T-helper 17 cell (primary cell): ENCODE measurements at regions not wholly inside any gene's neighbourhood (a gene's known extent, or its start where the extent isn't known, plus 50 kb on each side); places are given as distances from the start of the nearest gene placed in this dataset.

Experiments
- ATAC-seq: fragments of 150-1000 bp; cut with Tn5 transposase; 2 replicates; pipeline ENCODE4 v1.10.0; 2021; ENCODE audit warnings: mild to moderate bottlenecking, moderate library complexity
- DNase-seq, 3 donors: peaks; one replicate each; pipeline versions ENCODE4 v3.0.0 to v3.0.0-alpha.2; 2020 to 2021
- H3K9me3 ChIP-seq: one replicate; pipeline ENCODE4 v1.7.0; 2013; ENCODE audit warnings: low read length, mild to moderate bottlenecking; ENCODE audit not compliant: control insufficient read depth, poor library complexity, severe bottlenecking
- H3K27ac Mint-ChIP-seq: one replicate; pipeline ENCODE4 v1.8.0; 2022; ENCODE audit warnings: mild to moderate bottlenecking, moderate library complexity, mixed read lengths
- H3K27me3 Mint-ChIP-seq: one replicate; pipeline ENCODE4 v1.8.0; 2022; ENCODE audit warnings: mixed read lengths
- H3K36me3 Mint-ChIP-seq: one replicate; pipeline ENCODE4 v1.8.0; 2022; ENCODE audit warnings: low read depth, mixed read lengths
- H3K4me1 Mint-ChIP-seq: one replicate; pipeline ENCODE4 v1.8.0; 2022; ENCODE audit warnings: mild to moderate bottlenecking, mixed read lengths
- H3K4me3 Mint-ChIP-seq: one replicate; pipeline ENCODE4 v1.8.0; 2022; ENCODE audit warnings: mild to moderate bottlenecking, moderate library complexity, mixed read lengths

- H3K4me3 Mint-ChIP-seq, result no peak overlapping the region
Measured at GRCh38 chr2:19519045-19519444, 160.6 kb upstream of the OSR1 start.

GRCh38 chr2:19507137-19507536, 148.7 kb upstream of the OSR1 start:
- Mint-ChIP-seq H3K36me3 (no peaks in the 10 kb centered on the region), H3K4me3 (no peak overlapping the region), H3K27me3 (peaks cover 40% of the 10 kb centered on the region), H3K27ac (no peak overlapping the region), H3K4me1 (no peaks in the 10 kb centered on the region)
- ATAC-seq, result no peak
- no peak for DNase-seq
- no peaks in the 10 kb centered on the region for H3K9me3 ChIP-seq

More at GRCh38 chr2:19519045-19519444, 160.6 kb upstream of the OSR1 start:
- ATAC-seq, result no peak
- Mint-ChIP-seq H3K27me3 (peaks cover 30% of the 10 kb centered on the region), H3K4me1 (no peaks in the 10 kb centered on the region), H3K36me3 (no peaks in the 10 kb centered on the region), H3K27ac (no peak overlapping the region)
- H3K9me3 ChIP-seq, result no peaks in the 10 kb centered on the region
- no peak for DNase-seq

GRCh38 chr2:19505199-19506136, 147.0 kb upstream of the OSR1 start:
- no peak overlapping the region for H3K4me3 Mint-ChIP-seq
- peaks cover 38% of the 10 kb centered on the region for H3K27me3 Mint-ChIP-seq
- DNase-seq, result no peak
- no peak overlapping the region for H3K27ac Mint-ChIP-seq
- no peaks in the 10 kb centered on the region for H3K4me1 Mint-ChIP-seq
- H3K9me3 ChIP-seq, result no peaks in the 10 kb centered on the region
- ATAC-seq, result no peak
- no peaks in the 10 kb centered on the region for H3K36me3 Mint-ChIP-seq

- Mint-ChIP-seq H3K27ac (no peak overlapping the region), H3K36me3 (no peaks in the 10 kb centered on the region), H3K27me3 (peaks cover 37% of the 10 kb centered on the region), H3K4me3 (no peak overlapping the region), H3K4me1 (no peaks in the 10 kb centered on the region)
- H3K9me3 ChIP-seq, result no peaks in the 10 kb centered on the region
- DNase-seq (no peak), ATAC-seq (no peak)
Measured at GRCh38 chr2:19504400-19505198, 146.2 kb upstream of the OSR1 start.

- Mint-ChIP-seq H3K27ac (no peak overlapping the region), H3K4me1 (no peaks in the 10 kb centered on the region)
Measured at GRCh38 chr2:19503915-19504314, 145.5 kb upstream of the OSR1 start.

GRCh38 chr2:19503406-19503805, 145.0 kb upstream of the OSR1 start:
- DNase-seq (no peak), ATAC-seq (no peak)
- no peaks in the 10 kb centered on the region for H3K4me1 Mint-ChIP-seq
- no peak overlapping the region for H3K27ac Mint-ChIP-seq
- H3K36me3 Mint-ChIP-seq, result no peaks in the 10 kb centered on the region
- H3K4me3 Mint-ChIP-seq, result no peak overlapping the region
- H3K9me3 ChIP-seq, result no peaks in the 10 kb centered on the region
- peaks cover 31% of the 10 kb centered on the region for H3K27me3 Mint-ChIP-seq

More at GRCh38 chr2:19503915-19504314, 145.5 kb upstream of the OSR1 start:
- no peak for ATAC-seq
- H3K9me3 ChIP-seq, result no peaks in the 10 kb centered on the region
- Mint-ChIP-seq H3K36me3 (no peaks in the 10 kb centered on the region), H3K4me3 (no peak overlapping the region), H3K27me3 (peaks cover 35% of the 10 kb centered on the region)
- no peak for DNase-seq

GRCh38 chr2:19500126-19500525, 141.7 kb upstream of the OSR1 start:
- peaks cover 11% of the 10 kb centered on the region for H3K27me3 Mint-ChIP-seq
- H3K4me1 Mint-ChIP-seq, result no peaks in the 10 kb centered on the region
- no peak overlapping the region for H3K27ac Mint-ChIP-seq
- DNase-seq (no peak), ATAC-seq (no peak)
- H3K36me3 Mint-ChIP-seq, result no peaks in the 10 kb centered on the region
- no peak overlapping the region for H3K4me3 Mint-ChIP-seq
- H3K9me3 ChIP-seq, result no peaks in the 10 kb centered on the region

GRCh38 chr2:19496646-19497045, 138.2 kb upstream of the OSR1 start:
- no peak for DNase-seq
- Mint-ChIP-seq H3K27me3 (peaks cover 19% of the 10 kb centered on the region), H3K4me1 (no peaks in the 10 kb centered on the region), H3K27ac (no peak overlapping the region), H3K36me3 (peaks cover 2% of the 10 kb centered on the region), H3K4me3 (no peak overlapping the region)
- no peak for ATAC-seq
- no peaks in the 10 kb centered on the region for H3K9me3 ChIP-seq

- DNase-seq, result no peak
- no peaks in the 10 kb centered on the region for H3K9me3 ChIP-seq
- no peak overlapping the region for H3K4me3 Mint-ChIP-seq
- H3K27me3 Mint-ChIP-seq, result peaks cover 33% of the 10 kb centered on the region
- no peak overlapping the region for H3K27ac Mint-ChIP-seq
- peaks cover 2% of the 10 kb centered on the region for H3K36me3 Mint-ChIP-seq
- no peaks in the 10 kb centered on the region for H3K4me1 Mint-ChIP-seq
- ATAC-seq, result no peak
Measured at GRCh38 chr2:19494241-19494640, 135.8 kb upstream of the OSR1 start.

GRCh38 chr2:19491796-19492195, 133.4 kb upstream of the OSR1 start:
- DNase-seq (no peak), ATAC-seq (no peak)
- peaks cover 2% of the 10 kb centered on the region for H3K36me3 Mint-ChIP-seq
- H3K9me3 ChIP-seq, result no peaks in the 10 kb centered on the region
- H3K27me3 Mint-ChIP-seq, result peaks cover 45% of the 10 kb centered on the region
- no peaks in the 10 kb centered on the region for H3K4me1 Mint-ChIP-seq
- no peak overlapping the region for H3K4me3 Mint-ChIP-seq
- H3K27ac Mint-ChIP-seq, result no peak overlapping the region

- Mint-ChIP-seq H3K27ac (no peak overlapping the region), H3K4me3 (no peak overlapping the region), H3K36me3 (peaks cover 2% of the 10 kb centered on the region), H3K4me1 (no peaks in the 10 kb centered on the region), H3K27me3 (peaks cover 48% of the 10 kb centered on the region)
- H3K9me3 ChIP-seq, result no peaks in the 10 kb centered on the region
- DNase-seq, result no peak
- no peak for ATAC-seq
Measured at GRCh38 chr2:19490846-19491435, 132.5 kb upstream of the OSR1 start.

GRCh38 chr2:19488009-19488691, 129.7 kb upstream of the OSR1 start:
- ATAC-seq, result no peak
- H3K9me3 ChIP-seq, result no peaks in the 10 kb centered on the region
- Mint-ChIP-seq H3K36me3 (peaks cover 2% of the 10 kb centered on the region), H3K4me3 (no peak overlapping the region), H3K4me1 (no peaks in the 10 kb centered on the region), H3K27me3 (peaks cover 52% of the 10 kb centered on the region), H3K27ac (no peak overlapping the region)
- no peak for DNase-seq

- no peak overlapping the region for H3K4me3 Mint-ChIP-seq
- no peaks in the 10 kb centered on the region for H3K36me3 Mint-ChIP-seq
- H3K27ac Mint-ChIP-seq, result no peak overlapping the region
- H3K27me3 Mint-ChIP-seq, result peaks cover 19% of the 10 kb centered on the region
- no peaks in the 10 kb centered on the region for H3K9me3 ChIP-seq
- no peaks in the 10 kb centered on the region for H3K4me1 Mint-ChIP-seq
- no peak for DNase-seq
- no peak for ATAC-seq
Measured at GRCh38 chr2:19484736-19485135, 126.3 kb upstream of the OSR1 start.
